GM12878 (cell line): ENCODE measurements at regions not wholly inside any gene's neighbourhood (a gene's known extent, or its start where the extent isn't known, plus 50 kb on each side); places are given as distances from the start of the nearest gene placed in this dataset.

ENCODE experiments used
- BRCA1 ChIP-seq: IDR thresholded peaks from 2 replicates; pipeline ENCODE4 v1.6.1; 2011; ENCODE audit warnings: low read depth, low read length, improper control_type of control experiment
- CREB1 ChIP-seq: IDR thresholded peaks from 2 replicates; pipeline ENCODE4 v1.6.1; 2012; ENCODE audit warnings: low read depth, mild to moderate bottlenecking, inconsistent platforms
- IRF4 ChIP-seq: IDR thresholded peaks from 2 replicates; pipeline ENCODE4 v1.6.1; 2011; ENCODE audit warnings: low read depth, low read length
- PRDM15 ChIP-seq: fragments of 450-650 bp; formaldehyde crosslinking; IDR thresholded peaks from 2 replicates; pipeline ENCODE4 v1.4.0; 2020; ENCODE audit warnings: mild to moderate bottlenecking, moderate library complexity
- ZNF622 ChIP-seq: fragments of 450-650 bp; IDR thresholded peaks from 2 replicates; pipeline ENCODE4 v1.6.1; 2017; ENCODE audit warnings: mild to moderate bottlenecking, inconsistent platforms
- ZSCAN29 ChIP-seq: fragments of 450-650 bp; IDR thresholded peaks from 2 replicates; pipeline ENCODE4 v1.6.1; 2017; ENCODE audit warnings: mild to moderate bottlenecking, moderate library complexity
- TF ChIP-seq, protein P1 (sequence below): IDR thresholded peaks from 2 replicates; pipeline ENCODE4 v1.6.1; 2011; ENCODE audit warnings: borderline replicate concordance, low read depth, mild to moderate bottlenecking, moderate library complexity, mixed read lengths, low read length; ENCODE audit not compliant: insufficient read depth; ENCODE audit errors: extremely low read length
- TF ChIP-seq, protein P2 (sequence below): fragments of 450-650 bp; formaldehyde crosslinking; IDR thresholded peaks from 2 replicates; pipeline ENCODE4 v1.5.0; 2022; ENCODE audit warnings: mild to moderate bottlenecking, missing genetic modification characterization

GRCh38 chr21:35611708-35612132 lies 448.6 kb downstream of the SETD4 start (continued):
- TF ChIP-seq, protein P1, sequence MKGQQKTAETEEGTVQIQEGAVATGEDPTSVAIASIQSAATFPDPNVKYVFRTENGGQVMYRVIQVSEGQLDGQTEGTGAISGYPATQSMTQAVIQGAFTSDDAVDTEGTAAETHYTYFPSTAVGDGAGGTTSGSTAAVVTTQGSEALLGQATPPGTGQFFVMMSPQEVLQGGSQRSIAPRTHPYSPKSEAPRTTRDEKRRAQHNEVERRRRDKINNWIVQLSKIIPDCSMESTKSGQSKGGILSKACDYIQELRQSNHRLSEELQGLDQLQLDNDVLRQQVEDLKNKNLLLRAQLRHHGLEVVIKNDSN = no peak
- TF ChIP-seq CREB1 = no peak
- TF ChIP-seq PRDM15 (CRISPR knock-in tag) = no peak
- no peak for TF ChIP-seq ZSCAN29
- no peak for TF ChIP-seq BRCA1
- no peak for TF ChIP-seq ZNF622
- TF ChIP-seq IRF4 = no peak
- TF ChIP-seq, protein P2, sequence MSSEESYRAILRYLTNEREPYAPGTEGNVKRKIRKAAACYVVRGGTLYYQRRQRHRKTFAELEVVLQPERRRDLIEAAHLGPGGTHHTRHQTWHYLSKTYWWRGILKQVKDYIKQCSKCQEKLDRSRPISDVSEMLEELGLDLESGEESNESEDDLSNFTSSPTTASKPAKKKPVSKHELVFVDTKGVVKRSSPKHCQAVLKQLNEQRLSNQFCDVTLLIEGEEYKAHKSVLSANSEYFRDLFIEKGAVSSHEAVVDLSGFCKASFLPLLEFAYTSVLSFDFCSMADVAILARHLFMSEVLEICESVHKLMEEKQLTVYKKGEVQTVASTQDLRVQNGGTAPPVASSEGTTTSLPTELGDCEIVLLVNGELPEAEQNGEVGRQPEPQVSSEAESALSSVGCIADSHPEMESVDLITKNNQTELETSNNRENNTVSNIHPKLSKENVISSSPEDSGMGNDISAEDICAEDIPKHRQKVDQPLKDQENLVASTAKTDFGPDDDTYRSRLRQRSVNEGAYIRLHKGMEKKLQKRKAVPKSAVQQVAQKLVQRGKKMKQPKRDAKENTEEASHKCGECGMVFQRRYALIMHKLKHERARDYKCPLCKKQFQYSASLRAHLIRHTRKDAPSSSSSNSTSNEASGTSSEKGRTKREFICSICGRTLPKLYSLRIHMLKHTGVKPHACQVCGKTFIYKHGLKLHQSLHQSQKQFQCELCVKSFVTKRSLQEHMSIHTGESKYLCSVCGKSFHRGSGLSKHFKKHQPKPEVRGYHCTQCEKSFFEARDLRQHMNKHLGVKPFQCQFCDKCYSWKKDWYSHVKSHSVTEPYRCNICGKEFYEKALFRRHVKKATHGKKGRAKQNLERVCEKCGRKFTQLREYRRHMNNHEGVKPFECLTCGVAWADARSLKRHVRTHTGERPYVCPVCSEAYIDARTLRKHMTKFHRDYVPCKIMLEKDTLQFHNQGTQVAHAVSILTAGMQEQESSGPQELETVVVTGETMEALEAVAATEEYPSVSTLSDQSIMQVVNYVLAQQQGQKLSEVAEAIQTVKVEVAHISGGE (CRISPR knock-in tag) = no peak
- TF ChIP-seq, all 136 proteins: peak for 0
